Limb (tissue), 2 donors: ENCODE measurements at regions not wholly inside any gene's neighbourhood (a gene's known extent, or its start where the extent isn't known, plus 50 kb on each side); places are given as distances from the start of the nearest gene placed in this dataset.
"Not testable (repeated sequence)": the region's sequence is repeated elsewhere in the genome, so short reads cannot be mapped to it uniquely, and the experiment has no call there.

Experiments used
- DNase-seq, 2 donors: peaks; one replicate each; pipeline ENCODE4 v3.0.0-alpha.2; 2016; ENCODE audit errors: extremely low spot score in 2 of 2

GRCh38 chr2:107545851-107546250 lies 280.8 kb upstream of the RGPD4 start:
- DNase-seq = no peak

- DNase-seq = no peak
These were observed 278.5 kb upstream of the RGPD4 start for GRCh38 chr2:107548216-107548615.

DNA sequence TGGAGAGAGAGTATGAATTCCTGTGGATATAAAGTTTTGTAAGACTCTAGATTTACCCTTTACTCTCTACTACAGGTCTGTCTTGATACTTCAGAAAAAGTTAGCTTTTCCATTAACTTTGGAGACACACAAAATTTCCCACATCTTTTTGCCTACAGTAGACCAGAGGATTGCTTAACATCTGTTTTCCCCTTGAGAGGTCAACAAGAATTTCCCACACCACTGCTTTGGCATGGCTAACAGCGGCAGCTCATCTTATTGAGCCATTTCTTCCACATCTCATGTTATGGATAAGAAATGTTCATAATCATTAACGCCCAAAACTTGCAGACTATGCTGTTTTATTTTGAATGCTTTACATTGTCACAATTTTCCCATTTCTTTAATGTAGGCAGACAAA lies 273.6 kb upstream of the RGPD4 start:
- DNase-seq = no peak

- no peak for DNase-seq
These were observed 273.2 kb upstream of the RGPD4 start for GRCh38 chr2:107553539-107553938.

DNA sequence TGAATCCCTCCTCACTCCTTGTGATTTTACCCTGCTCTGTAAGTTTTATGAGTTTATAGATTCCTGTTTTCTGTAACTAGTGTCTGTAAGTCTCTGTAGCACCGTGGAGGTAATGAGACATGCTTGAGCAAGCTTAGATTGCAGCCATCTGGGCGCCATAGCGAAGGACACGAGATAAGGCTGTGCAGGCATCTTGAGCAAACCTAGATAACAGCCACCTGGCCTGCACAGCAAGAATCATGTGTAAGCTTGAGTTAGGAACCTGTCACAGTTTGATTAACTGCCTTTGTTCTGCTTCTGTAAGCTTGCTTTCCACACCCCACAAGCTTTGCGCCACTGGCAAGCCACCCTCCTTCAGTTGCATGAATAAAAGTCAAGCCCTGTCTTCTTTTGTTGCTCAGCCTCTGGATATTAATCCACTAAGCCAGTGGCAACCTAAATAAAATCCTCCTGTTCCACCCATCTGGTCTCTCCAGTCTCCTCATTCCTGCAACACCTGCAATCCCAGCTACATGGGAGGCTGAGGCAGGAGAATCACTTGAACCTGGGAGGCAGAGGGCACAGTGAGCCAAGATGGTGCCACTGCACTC lies 270.6 kb upstream of the RGPD4 start:
- DNase-seq = no peak

GRCh38 chr2:107558295-107558694 lies 268.4 kb upstream of the RGPD4 start:
- DNase-seq = no peak

DNA sequence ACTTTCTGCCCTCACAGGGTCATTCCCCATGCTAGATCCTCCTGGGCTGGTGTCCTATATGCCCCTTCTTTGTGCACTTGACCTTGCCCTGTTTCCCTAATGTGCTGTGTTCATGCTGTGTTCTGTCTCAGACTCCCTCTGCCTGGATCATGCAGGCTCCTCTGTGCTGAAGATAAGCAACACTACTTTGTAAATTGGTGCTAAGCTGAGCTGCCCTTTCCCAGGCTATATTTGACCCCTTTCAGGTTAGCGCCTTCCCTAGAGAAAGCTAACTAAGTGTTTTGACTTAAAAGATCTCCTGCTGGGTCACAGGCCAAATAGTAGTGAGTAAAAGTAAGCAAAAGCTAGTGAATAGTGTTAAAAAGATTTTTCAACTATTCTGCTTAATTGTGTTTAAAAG lies 257.2 kb upstream of the RGPD4 start:
- no peak for DNase-seq

DNA sequence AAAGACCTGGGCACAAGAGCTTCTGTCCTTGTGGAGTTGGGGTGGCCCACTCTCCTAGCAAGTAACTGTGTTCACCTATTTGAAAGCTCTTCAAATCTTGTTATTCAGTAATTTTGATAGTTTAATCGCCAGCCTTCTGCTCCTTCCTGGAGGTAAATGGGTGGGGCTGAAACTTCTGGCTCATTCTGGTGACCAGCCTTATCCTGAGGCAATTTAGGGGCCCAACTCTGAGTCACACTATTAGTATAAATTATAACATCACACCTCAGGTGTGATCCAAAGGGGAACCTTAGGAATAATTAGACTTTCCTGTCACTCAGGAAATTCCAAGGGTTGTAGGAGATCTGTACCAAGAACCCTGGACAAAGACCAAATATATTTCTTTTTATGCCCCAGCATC lies 255.8 kb upstream of the RGPD4 start:
- DNase-seq = no peak

DNA sequence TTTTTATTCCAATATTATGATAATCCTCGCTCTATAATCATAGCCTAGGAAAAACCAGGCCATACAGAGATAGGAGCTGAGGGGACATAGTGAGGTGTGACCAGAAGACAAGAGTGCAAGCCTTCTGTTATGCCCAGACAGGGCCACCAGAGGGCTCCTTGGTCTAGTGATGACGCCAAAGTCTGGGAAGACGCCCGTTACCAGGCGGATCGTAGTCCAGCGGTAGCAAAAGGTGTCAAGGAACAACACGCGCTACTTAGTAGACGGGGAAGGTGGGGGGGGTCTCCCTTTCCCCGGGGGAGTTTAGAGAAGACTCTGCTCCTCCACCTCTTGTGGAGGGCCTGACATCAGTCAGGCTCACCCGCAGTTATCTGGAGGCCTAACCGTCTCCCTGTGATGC lies 253.8 kb upstream of the RGPD4 start:
- DNase-seq = not testable (repeated sequence)

DNA sequence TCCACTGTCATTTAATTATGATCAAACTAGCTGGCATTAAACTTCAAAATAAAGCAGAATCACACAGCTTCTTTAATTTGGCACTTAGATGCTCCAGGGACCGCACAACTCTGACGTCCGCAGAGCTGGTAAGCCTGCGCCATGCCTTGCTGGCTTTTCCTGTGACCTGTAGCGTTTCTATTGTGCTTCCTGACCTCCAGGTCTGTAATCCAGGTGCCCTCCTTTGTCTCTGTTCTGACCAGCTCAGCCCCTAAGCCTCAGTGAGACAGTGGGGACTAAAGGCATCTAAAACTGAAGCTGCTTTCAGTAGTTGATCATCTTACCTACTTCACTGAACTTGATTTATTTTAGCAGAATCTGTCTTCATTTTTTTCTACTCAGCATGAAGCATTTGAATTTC lies 249.7 kb upstream of the RGPD4 start:
- no peak for DNase-seq

- DNase-seq = no peak
These were observed 244.2 kb upstream of the RGPD4 start for GRCh38 chr2:107582487-107582886.

DNA sequence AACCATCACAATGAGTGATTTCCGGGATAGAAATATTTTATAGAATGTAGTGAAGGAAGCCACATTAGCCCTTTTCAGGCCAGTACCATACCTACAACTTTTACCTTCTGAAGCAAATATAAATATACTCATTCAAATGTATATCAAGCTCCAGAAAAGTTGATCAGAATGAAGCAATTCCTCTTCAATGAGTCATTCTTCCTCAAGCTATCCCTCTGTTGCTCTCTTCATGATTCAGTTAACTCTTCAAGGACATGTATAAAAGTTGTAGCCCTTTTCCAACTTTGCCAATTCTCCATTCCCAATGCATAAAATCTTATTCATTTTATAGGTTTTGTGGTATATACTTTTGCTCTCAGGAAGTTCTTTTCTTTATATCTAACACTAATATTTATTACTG lies 242.1 kb upstream of the RGPD4 start:
- no peak for DNase-seq

DNA sequence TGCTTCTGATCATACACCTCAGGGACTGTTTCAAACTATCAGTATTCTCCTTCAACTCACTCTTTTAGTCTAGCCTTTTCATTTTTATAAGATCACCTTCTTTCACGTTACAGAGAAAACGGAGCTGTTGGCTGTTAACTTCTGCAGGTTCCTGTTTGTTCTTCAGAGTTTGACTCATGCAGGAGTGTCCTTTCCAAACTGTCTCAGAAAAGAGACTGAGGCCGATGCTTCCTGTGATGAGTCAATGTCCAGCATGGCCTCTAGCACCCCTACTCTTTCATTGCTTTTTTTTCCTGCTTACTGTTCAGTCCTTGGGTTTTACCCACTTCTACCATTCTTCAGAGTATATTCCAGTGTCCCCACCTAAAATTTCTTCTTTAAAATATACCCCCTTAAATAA lies 240.8 kb upstream of the RGPD4 start:
- no peak for DNase-seq

DNA sequence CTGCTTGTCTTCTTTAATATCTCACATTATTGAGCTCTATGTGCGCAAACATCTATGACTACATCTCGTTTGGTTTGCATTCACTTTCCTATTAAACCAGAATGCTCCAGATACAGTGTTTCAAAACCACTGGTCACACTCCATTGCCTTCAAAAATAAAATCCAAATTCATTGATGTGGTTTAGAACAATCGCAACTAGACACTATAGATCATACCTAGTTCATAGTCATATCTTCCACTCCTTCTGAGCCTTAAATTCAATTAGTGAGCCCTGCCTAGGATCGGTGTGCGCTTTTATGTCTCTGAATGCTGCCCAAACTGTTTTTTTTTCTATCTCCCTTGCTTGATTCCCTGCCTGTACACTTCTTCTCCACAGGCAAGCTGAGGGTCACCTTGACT lies 238.5 kb upstream of the RGPD4 start:
- DNase-seq = no peak

GRCh38 chr2:107589079-107589491 lies 237.6 kb upstream of the RGPD4 start:
- DNase-seq = no peak

GRCh38 chr2:107591561-107592279 lies 235.0 kb upstream of the RGPD4 start:
- DNase-seq = no peak

GRCh38 chr2:107592280-107592624 lies 234.4 kb upstream of the RGPD4 start:
- no peak for DNase-seq

- no peak for DNase-seq
These were observed 231.4 kb upstream of the RGPD4 start for GRCh38 chr2:107595285-107595684.

- no peak for DNase-seq
These were observed 230.9 kb upstream of the RGPD4 start for GRCh38 chr2:107595749-107596148.

- DNase-seq = no peak
These were observed 229.2 kb upstream of the RGPD4 start for GRCh38 chr2:107597507-107597906.

DNA sequence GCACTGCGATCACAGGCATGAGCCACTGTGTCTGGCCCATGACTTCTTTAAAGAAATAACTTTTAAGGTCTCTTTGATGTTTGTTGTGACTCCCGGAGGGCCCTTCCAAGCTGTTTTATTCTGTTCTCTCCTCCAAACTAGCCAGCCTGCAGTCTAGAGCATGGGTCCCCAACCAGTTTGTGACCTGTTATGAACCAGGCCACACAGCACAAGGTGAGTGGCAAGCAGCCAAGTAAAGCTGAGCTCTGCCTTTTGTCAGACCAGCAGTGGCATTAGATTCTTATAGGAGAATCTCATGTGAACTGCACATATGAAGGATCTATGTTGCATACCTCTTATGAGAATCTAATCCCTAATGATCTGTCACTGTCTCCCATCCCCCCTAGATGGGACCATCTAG lies 223.9 kb upstream of the RGPD4 start:
- DNase-seq = no peak

DNA sequence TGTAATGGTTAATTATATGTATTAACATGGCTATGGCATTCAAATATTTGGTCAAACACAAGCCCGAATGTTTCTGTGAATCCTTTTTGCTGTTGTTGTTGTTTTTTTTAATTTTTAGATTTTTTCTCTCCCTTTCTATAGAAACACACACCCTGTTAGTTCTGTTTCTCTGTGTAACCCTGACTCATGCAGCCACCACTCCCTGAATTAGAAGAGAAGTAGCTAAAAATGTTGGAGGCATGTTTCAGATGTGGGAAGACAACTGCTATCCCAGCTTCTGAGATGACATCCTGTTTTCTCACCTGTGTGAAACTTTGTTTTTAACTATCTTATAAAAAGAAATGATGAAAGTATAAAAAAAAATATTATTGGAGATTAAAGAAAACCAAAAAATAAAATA lies 219.6 kb upstream of the RGPD4 start:
- DNase-seq = no peak

- no peak for DNase-seq
These were observed 219.2 kb upstream of the RGPD4 start for GRCh38 chr2:107607473-107607872.

GRCh38 chr2:107615039-107615438 lies 211.7 kb upstream of the RGPD4 start:
- no peak for DNase-seq
